Loucy (cell line): ENCODE measurements at regions not wholly inside any gene's neighbourhood (a gene's known extent, or its start where the extent isn't known, plus 50 kb on each side); places are given as distances from the start of the nearest gene placed in this dataset.

ENCODE experiments used
- CTCF ChIP-seq: fragments of 200-600 bp; sonication (generic); conservative IDR thresholded peaks from 2 replicates; pipeline ENCODE4 v1.5.1; 2014; ENCODE audit warnings: mild to moderate bottlenecking, antibody characterized with exemption, low read length
- EZH2phosphoT487 ChIP-seq: fragments of 200-600 bp; IDR thresholded peaks from 2 replicates; pipeline ENCODE4 v1.6.1; 2018; ENCODE audit warnings: antibody characterized with exemption, mild to moderate bottlenecking, moderate library complexity, borderline replicate concordance

GRCh38 chr7:130945411-130945811, 211.4 kb upstream of the KLF14 start:
- no peak for TF ChIP-seq CTCF
- TF ChIP-seq EZH2phosphoT487: no peak
